H1 (cell line): ENCODE measurements at regions not wholly inside any gene's neighbourhood (a gene's known extent, or its start where the extent isn't known, plus 50 kb on each side); places are given as distances from the start of the nearest gene placed in this dataset.

Source experiments
- EZH2 ChIP-seq: fragments of 200-600 bp; sonication (generic); IDR thresholded peaks from 2 replicates; pipeline ENCODE4 v1.7.1; 2012; ENCODE audit warnings: low read depth, mild to moderate bottlenecking, moderate library complexity, low read length, inconsistent platforms; ENCODE audit not compliant: severe bottlenecking
- MAFK ChIP-seq: IDR thresholded peaks from 2 replicates; pipeline ENCODE4 v1.6.1; 2012; ENCODE audit warnings: low read depth, mild to moderate bottlenecking, improper control_type of control experiment, low read length
- SP2 ChIP-seq: IDR thresholded peaks from 2 replicates; pipeline ENCODE4 v1.6.1; 2012; ENCODE audit warnings: mild to moderate bottlenecking, low read length, inconsistent platforms

DNA sequence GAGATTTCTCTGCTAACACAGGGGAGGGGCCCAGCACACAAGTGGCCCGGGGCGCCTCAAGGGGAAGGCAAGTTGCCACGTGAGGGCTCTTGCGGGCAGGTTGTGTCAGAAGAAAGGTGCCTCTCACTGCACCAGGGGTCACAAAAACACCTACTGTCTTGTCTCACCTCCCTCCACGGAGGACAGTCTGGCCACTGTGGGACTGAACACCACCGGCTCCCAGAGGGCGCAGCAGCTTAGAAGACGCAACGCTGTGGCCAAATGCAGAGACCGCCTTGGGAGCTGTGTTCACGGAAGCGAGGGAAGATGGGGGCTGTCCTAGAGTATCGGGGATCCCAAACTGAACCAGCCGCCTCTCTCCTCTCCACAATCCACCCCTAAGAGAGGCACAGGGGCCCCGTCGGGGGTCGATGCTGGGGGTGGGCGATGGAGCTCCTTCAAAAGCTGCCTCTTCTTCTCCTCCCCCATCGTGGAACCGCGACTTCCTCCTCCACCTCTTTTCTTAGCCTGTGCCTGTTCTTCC lies 177.5 kb downstream of the FOXO1 start (continued):
- TF ChIP-seq EZH2 = no peak
- no peak for TF ChIP-seq MAFK
- TF ChIP-seq SP2 = no peak
